MCF 10A (cell line): ENCODE measurements at regions not wholly inside any gene's neighbourhood (a gene's known extent, or its start where the extent isn't known, plus 50 kb on each side); places are given as distances from the start of the nearest gene placed in this dataset.

ENCODE experiments used
- BruUV-seq: library from RNA; stranded (reverse); fragments of 400-500 nt; replicated peaks from 2 replicates; lab custom pipeline; 2021; lab: Mats Ljungman, UMichigan
- CTCF ChIA-PET: fragments of 300-600 bp; sonication (Branson Sonifier 250); formaldehyde crosslinking; extraction: SDS; loops from one replicate; lab custom pipeline; 2021; ENCODE audit warnings: antibody characterized with exemption, inconsistent platforms; lab: Yijun Ruan, JAX
- POLR2A ChIA-PET: fragments of 300-600, 350-650 bp; sonication (Branson Sonifier 250); formaldehyde crosslinking; extraction: SDS; loops from one replicate; lab custom pipeline; 2020; ENCODE audit warnings: antibody characterized with exemption, inconsistent platforms; lab: Yijun Ruan, JAX
- DNase-seq: peaks from one replicate; pipeline ENCODE4 v3.0.0-alpha.2; 2018; ENCODE audit not compliant: unreplicated experiment
- H3K27ac Mint-ChIP-seq: one replicate; pipeline ENCODE4 v1.8.0; 2022; ENCODE audit warnings: mild to moderate bottlenecking, low read depth, mixed read lengths; ENCODE audit not compliant: unreplicated experiment
- H3K27me3 Mint-ChIP-seq: one replicate; pipeline ENCODE4 v1.8.0; 2022; ENCODE audit warnings: mixed read lengths; ENCODE audit not compliant: insufficient read depth, unreplicated experiment
- H3K36me3 Mint-ChIP-seq: one replicate; pipeline ENCODE4 v1.8.0; 2022; ENCODE audit warnings: mild to moderate bottlenecking, moderate library complexity, mixed read lengths; ENCODE audit not compliant: insufficient read depth, unreplicated experiment
- H3K4me1 Mint-ChIP-seq: one replicate; pipeline ENCODE4 v1.8.0; 2022; ENCODE audit warnings: mixed read lengths; ENCODE audit not compliant: insufficient read depth, unreplicated experiment
- H3K4me3 Mint-ChIP-seq: one replicate; pipeline ENCODE4 v1.8.0; 2022; ENCODE audit warnings: mild to moderate bottlenecking, moderate library complexity, mixed read lengths; ENCODE audit not compliant: unreplicated experiment
- H3K9me3 Mint-ChIP-seq: one replicate; pipeline ENCODE4 v1.8.0; 2022; ENCODE audit warnings: mixed read lengths; ENCODE audit not compliant: unreplicated experiment
- CTCF ChIP-seq: fragments of 200-600 bp; IDR thresholded peaks from one replicate; pipeline ENCODE4 v1.8.0; 2022; ENCODE audit warnings: antibody characterized with exemption, mild to moderate bottlenecking; ENCODE audit not compliant: unreplicated experiment
- intact Hi-C: fragments of 100-400 bp; cut with micrococcal nuclease; formaldehyde crosslinking; loops from 2 replicates; pipeline ENCODE4 v1.14.1; 2022

- H3K27me3 Mint-ChIP-seq = no peaks in the 10 kb centered on the region
- BruUV-seq = no TSS peak
Measured at GRCh38 chr3:165382672-165383071, 186.5 kb upstream of the SLITRK3 start.

GRCh38 chr3:165378761-165379160, 182.6 kb upstream of the SLITRK3 start:
- no peaks in the 10 kb centered on the region for H3K27me3 Mint-ChIP-seq
- POLR2A ChIA-PET = no interaction called here
- DNase-seq = no peak
- no peak overlapping the region for H3K27ac Mint-ChIP-seq
- H3K4me3 Mint-ChIP-seq = no peak overlapping the region
- no TSS peak for BruUV-seq
- H3K9me3 Mint-ChIP-seq = no peaks in the 10 kb centered on the region
- intact Hi-C loops = no loop called here
- CTCF ChIA-PET = no interaction called here
- H3K4me1 Mint-ChIP-seq = no peaks in the 10 kb centered on the region
- no peaks in the 10 kb centered on the region for H3K36me3 Mint-ChIP-seq
- no peak for TF ChIP-seq CTCF

More at GRCh38 chr3:165382672-165383071, 186.5 kb upstream of the SLITRK3 start:
- POLR2A ChIA-PET = no interaction called here
- no peaks in the 10 kb centered on the region for H3K36me3 Mint-ChIP-seq
- DNase-seq = no peak
- H3K4me1 Mint-ChIP-seq = no peaks in the 10 kb centered on the region
- CTCF ChIA-PET = interaction anchor here (0.7 kb wide), 1 partner anchor 118 kb away, joined by 3 read pairs; no protein-coding TSS in a partner anchor
- H3K27ac Mint-ChIP-seq = no peak overlapping the region
- no peak for TF ChIP-seq CTCF
- no peak overlapping the region for H3K4me3 Mint-ChIP-seq
- H3K9me3 Mint-ChIP-seq = no peaks in the 10 kb centered on the region
- intact Hi-C loops = no loop called here

- CTCF ChIA-PET = no interaction called here
- no peak overlapping the region for H3K27ac Mint-ChIP-seq
- DNase-seq = no peak
- no TSS peak for BruUV-seq
- H3K4me3 Mint-ChIP-seq = no peak overlapping the region
- H3K36me3 Mint-ChIP-seq = no peaks in the 10 kb centered on the region
- H3K4me1 Mint-ChIP-seq = no peaks in the 10 kb centered on the region
- H3K9me3 Mint-ChIP-seq = peaks cover 13% of the 10 kb centered on the region
- intact Hi-C loops = no loop called here
- POLR2A ChIA-PET = no interaction called here
- no peaks in the 10 kb centered on the region for H3K27me3 Mint-ChIP-seq
- TF ChIP-seq CTCF = no peak
Measured at GRCh38 chr3:165359005-165359404, 162.8 kb upstream of the SLITRK3 start.

- peaks cover 6% of the 10 kb centered on the region for H3K9me3 Mint-ChIP-seq
- no peak overlapping the region for H3K27ac Mint-ChIP-seq
- CTCF ChIA-PET = no interaction called here
- DNase-seq = no peak
- no TSS peak for BruUV-seq
- no peaks in the 10 kb centered on the region for H3K27me3 Mint-ChIP-seq
- intact Hi-C loops = no loop called here
- POLR2A ChIA-PET = no interaction called here
- H3K4me3 Mint-ChIP-seq = no peak overlapping the region
- H3K4me1 Mint-ChIP-seq = no peaks in the 10 kb centered on the region
- no peak for TF ChIP-seq CTCF
- no peaks in the 10 kb centered on the region for H3K36me3 Mint-ChIP-seq
Measured at GRCh38 chr3:165355316-165355715, 159.1 kb upstream of the SLITRK3 start.
